ENCODE measurements at regions not wholly inside any gene's neighbourhood (a gene's known extent, or its start where the extent isn't known, plus 50 kb on each side); places are given as distances from the start of the nearest gene placed in this dataset.
"Not testable (repeated sequence)": the region's sequence is repeated elsewhere in the genome, so short reads cannot be mapped to it uniquely, and the experiment has no call there.

- DNase-seq: no peak
- in situ Hi-C loops (cut with HindIII; ENCODE audit: low pct_ligation_motif_present, low pct_unique_long_range_greater_than_20kb, low sequenced_read_pairs): no loop called here
These were observed 526.2 kb upstream of the B3GAT1 start for GRCh38 chr11:134938212-134938611.

- DNase-seq; in situ Hi-C loops (cut with HindIII; ENCODE audit: low pct_ligation_motif_present, low pct_unique_long_range_greater_than_20kb, low sequenced_read_pairs): not testable (repeated sequence)
These were observed 525.2 kb upstream of the B3GAT1 start for GRCh38 chr11:134937193-134937592.

- in situ Hi-C loops (cut with HindIII; ENCODE audit: low pct_ligation_motif_present, low pct_unique_long_range_greater_than_20kb, low sequenced_read_pairs): no loop called here
These were observed 520.7 kb upstream of the B3GAT1 start for GRCh38 chr11:134932761-134933160.

GRCh38 chr11:134925432-134925831, 513.4 kb upstream of the B3GAT1 start:
- no peak for DNase-seq
- in situ Hi-C loops (cut with HindIII; ENCODE audit: low pct_ligation_motif_present, low pct_unique_long_range_greater_than_20kb, low sequenced_read_pairs): no loop called here

More at GRCh38 chr11:134932761-134933160, 520.7 kb upstream of the B3GAT1 start:
- no peak for DNase-seq

GRCh38 chr11:134923441-134923840, 511.4 kb upstream of the B3GAT1 start:
- no peak for DNase-seq
- in situ Hi-C loops (cut with HindIII; ENCODE audit: low pct_ligation_motif_present, low pct_unique_long_range_greater_than_20kb, low sequenced_read_pairs): no loop called here

GRCh38 chr11:134921938-134922337, 509.9 kb upstream of the B3GAT1 start:
- DNase-seq: no peak
- in situ Hi-C loops (cut with HindIII; ENCODE audit: low pct_ligation_motif_present, low pct_unique_long_range_greater_than_20kb, low sequenced_read_pairs): no loop called here

- DNase-seq: no peak
- in situ Hi-C loops (cut with HindIII; ENCODE audit: low pct_ligation_motif_present, low pct_unique_long_range_greater_than_20kb, low sequenced_read_pairs): no loop called here
These were observed 509.0 kb upstream of the B3GAT1 start for GRCh38 chr11:134920851-134921608.

- DNase-seq: no peak
- in situ Hi-C loops (cut with HindIII; ENCODE audit: low pct_ligation_motif_present, low pct_unique_long_range_greater_than_20kb, low sequenced_read_pairs): no loop called here
These were observed 504.6 kb upstream of the B3GAT1 start for GRCh38 chr11:134916421-134917213.

- no peak for DNase-seq
- in situ Hi-C loops (cut with HindIII; ENCODE audit: low pct_ligation_motif_present, low pct_unique_long_range_greater_than_20kb, low sequenced_read_pairs): no loop called here
These were observed 503.8 kb upstream of the B3GAT1 start for GRCh38 chr11:134915881-134916280.

- in situ Hi-C loops (cut with HindIII; ENCODE audit: low pct_ligation_motif_present, low pct_unique_long_range_greater_than_20kb, low sequenced_read_pairs): no loop called here
These were observed 503.2 kb upstream of the B3GAT1 start for GRCh38 chr11:134915212-134915611.

GRCh38 chr11:134913999-134914590, 502.1 kb upstream of the B3GAT1 start:
- in situ Hi-C loops (cut with HindIII; ENCODE audit: low pct_ligation_motif_present, low pct_unique_long_range_greater_than_20kb, low sequenced_read_pairs): no loop called here
- no peak for DNase-seq

More at GRCh38 chr11:134915212-134915611, 503.2 kb upstream of the B3GAT1 start:
- DNase-seq: no peak

- in situ Hi-C loops (cut with HindIII; ENCODE audit: low pct_ligation_motif_present, low pct_unique_long_range_greater_than_20kb, low sequenced_read_pairs): no loop called here
- DNase-seq: no peak
These were observed 501.3 kb upstream of the B3GAT1 start for GRCh38 chr11:134913391-134913790.

- in situ Hi-C loops (cut with HindIII; ENCODE audit: low pct_ligation_motif_present, low pct_unique_long_range_greater_than_20kb, low sequenced_read_pairs): no loop called here
- DNase-seq: no peak
These were observed 499.6 kb upstream of the B3GAT1 start for GRCh38 chr11:134911514-134912180.

GRCh38 chr11:134908583-134908982, 496.5 kb upstream of the B3GAT1 start:
- in situ Hi-C loops (cut with HindIII; ENCODE audit: low pct_ligation_motif_present, low pct_unique_long_range_greater_than_20kb, low sequenced_read_pairs): no loop called here
- DNase-seq: no peak

GRCh38 chr11:134907636-134908035, 495.6 kb upstream of the B3GAT1 start:
- in situ Hi-C loops (cut with HindIII; ENCODE audit: low pct_ligation_motif_present, low pct_unique_long_range_greater_than_20kb, low sequenced_read_pairs): no loop called here
- DNase-seq: no peak

GRCh38 chr11:134906356-134906955, 494.4 kb upstream of the B3GAT1 start:
- in situ Hi-C loops (cut with HindIII; ENCODE audit: low pct_ligation_motif_present, low pct_unique_long_range_greater_than_20kb, low sequenced_read_pairs): no loop called here
- no peak for DNase-seq

- DNase-seq: no peak
- in situ Hi-C loops (cut with HindIII; ENCODE audit: low pct_ligation_motif_present, low pct_unique_long_range_greater_than_20kb, low sequenced_read_pairs): no loop called here
These were observed 493.9 kb upstream of the B3GAT1 start for GRCh38 chr11:134905928-134906327.

GRCh38 chr11:134905517-134905916, 493.5 kb upstream of the B3GAT1 start:
- in situ Hi-C loops (cut with HindIII; ENCODE audit: low pct_ligation_motif_present, low pct_unique_long_range_greater_than_20kb, low sequenced_read_pairs): no loop called here
- DNase-seq: no peak
